ENCODE measurements at regions not wholly inside any gene's neighbourhood (a gene's known extent, or its start where the extent isn't known, plus 50 kb on each side); places are given as distances from the start of the nearest gene placed in this dataset.

- Mint-ChIP-seq H3K9me3 (peaks cover 7% of the 10 kb centered on the region), H3K27ac (no peak overlapping the region), H3K36me3 (ENCODE audit: low read depth) (no peaks in the 10 kb centered on the region), H3K4me3 (no peak overlapping the region), H3K27me3 (no peaks in the 10 kb centered on the region), H3K4me1 (no peaks in the 10 kb centered on the region)
- no peak for ATAC-seq (ENCODE audit: low read depth)
- intact Hi-C loops (cut with micrococcal nuclease) = no loop called here
- DNase-seq = no peak
- ChIA-PET POLR2A (no interaction called here), CTCF (no interaction called here)
- TF ChIP-seq CTCF (IDR thresholded peaks at IDR 0.05) = no peak
Observed at GRCh38 chr1:106534612-106535011, 521.9 kb upstream of the PRMT6 start.

GRCh38 chr1:106536741-106537140, 519.7 kb upstream of the PRMT6 start:
- no peaks in the 10 kb centered on the region for H3K36me3 Mint-ChIP-seq (ENCODE audit: low read depth)
- DNase-seq = no peak
- H3K27me3 Mint-ChIP-seq = no peaks in the 10 kb centered on the region
- no peak for ATAC-seq (ENCODE audit: low read depth)
- no peak overlapping the region for H3K4me3 Mint-ChIP-seq
- ChIA-PET POLR2A (no interaction called here), CTCF (no interaction called here)
- H3K9me3 Mint-ChIP-seq = peaks cover 3% of the 10 kb centered on the region
- no peak for TF ChIP-seq CTCF (IDR thresholded peaks at IDR 0.05)
- no peak overlapping the region for H3K27ac Mint-ChIP-seq
- no peaks in the 10 kb centered on the region for H3K4me1 Mint-ChIP-seq
- intact Hi-C loops (cut with micrococcal nuclease) = no loop called here

GRCh38 chr1:106548726-106549125, 507.7 kb upstream of the PRMT6 start:
- no peaks in the 10 kb centered on the region for H3K36me3 Mint-ChIP-seq (ENCODE audit: low read depth)
- H3K4me1 Mint-ChIP-seq = no peaks in the 10 kb centered on the region
- ChIA-PET CTCF (no interaction called here), POLR2A (no interaction called here)
- no peak for TF ChIP-seq CTCF (IDR thresholded peaks at IDR 0.05)
- no peak overlapping the region for H3K4me3 Mint-ChIP-seq
- DNase-seq (no peak), ATAC-seq (ENCODE audit: low read depth) (no peak)
- H3K27me3 Mint-ChIP-seq = no peaks in the 10 kb centered on the region
- no peak overlapping the region for H3K27ac Mint-ChIP-seq
- H3K9me3 Mint-ChIP-seq = peaks cover 10% of the 10 kb centered on the region
- intact Hi-C loops (cut with micrococcal nuclease) = no loop called here

- ChIA-PET POLR2A (interaction anchor here (0.5 kb wide), 1 partner anchor 11 kb away, joined by 6 read pairs; no protein-coding TSS in a partner anchor), CTCF (no interaction called here)
- no peaks in the 10 kb centered on the region for H3K27me3 Mint-ChIP-seq
- intact Hi-C loops (cut with micrococcal nuclease) = no loop called here
- no peak overlapping the region for H3K4me3 Mint-ChIP-seq
- no peaks in the 10 kb centered on the region for H3K36me3 Mint-ChIP-seq (ENCODE audit: low read depth)
- DNase-seq (no peak), ATAC-seq (ENCODE audit: low read depth) (no peak)
- no peak for TF ChIP-seq CTCF (IDR thresholded peaks at IDR 0.05)
- peaks cover 17% of the 10 kb centered on the region for H3K9me3 Mint-ChIP-seq
- no peak overlapping the region for H3K27ac Mint-ChIP-seq
- no peaks in the 10 kb centered on the region for H3K4me1 Mint-ChIP-seq
Observed at GRCh38 chr1:106554294-106554693, 502.2 kb upstream of the PRMT6 start.

- H3K36me3 Mint-ChIP-seq (ENCODE audit: low read depth) = no peaks in the 10 kb centered on the region
- TF ChIP-seq CTCF (IDR thresholded peaks at IDR 0.05) = no peak
- peaks cover 19% of the 10 kb centered on the region for H3K9me3 Mint-ChIP-seq
- no peak overlapping the region for H3K27ac Mint-ChIP-seq
- DNase-seq (no peak), ATAC-seq (ENCODE audit: low read depth) (no peak)
- ChIA-PET POLR2A (no interaction called here), CTCF (no interaction called here)
- H3K4me3 Mint-ChIP-seq = no peak overlapping the region
- no peaks in the 10 kb centered on the region for H3K27me3 Mint-ChIP-seq
- no peaks in the 10 kb centered on the region for H3K4me1 Mint-ChIP-seq
- intact Hi-C loops (cut with micrococcal nuclease) = no loop called here
Observed at GRCh38 chr1:106555571-106555970, 500.9 kb upstream of the PRMT6 start.

Data from activated B cell treated with CpG ODN at 0.5 μM for 24 hours (primary cell).